Testis (tissue), 2 donors: ENCODE measurements at regions not wholly inside any gene's neighbourhood (a gene's known extent, or its start where the extent isn't known, plus 50 kb on each side); places are given as distances from the start of the nearest gene placed in this dataset.

Experiments
- CTCF ChIP-seq, 3 experiments: fragments of 450-650 bp in 2 of 3; fragments of 200-600 bp in 1 of 3; sonication (generic) in 1 of 3; IDR thresholded peaks; one replicate each; pipeline ENCODE4 v1.5.1; 2016 to 2019; ENCODE audit warnings: antibody characterized with exemption in 3 of 3, mild to moderate bottlenecking in 2 of 3, moderate library complexity in 1 of 3
- POLR2A ChIP-seq: fragments of 450-650 bp; IDR thresholded peaks from one replicate; pipeline ENCODE4 v1.6.1; 2017; ENCODE audit warnings: antibody characterized with exemption, mild to moderate bottlenecking, moderate library complexity

GRCh38 chr5:69006030-69006429 is 87.8 kb upstream of the SLC30A5 start:
- TF ChIP-seq CTCF (IDR thresholded peaks at IDR 0.05) = no peak
- no peak for TF ChIP-seq POLR2A
